HepG2 (cell line): ENCODE measurements at regions not wholly inside any gene's neighbourhood (a gene's known extent, or its start where the extent isn't known, plus 50 kb on each side); places are given as distances from the start of the nearest gene placed in this dataset.

Experiments
- AFF4 ChIP-seq: sonication (generic); formaldehyde crosslinking; IDR thresholded peaks from 2 replicates; pipeline ENCODE4 v1.4.0; 2020; ENCODE audit warnings: missing genetic modification reagents
- CAMTA2 ChIP-seq: sonication (generic); formaldehyde crosslinking; IDR thresholded peaks from 2 replicates; pipeline ENCODE4 v1.4.0; 2020; ENCODE audit warnings: mild to moderate bottlenecking, missing genetic modification reagents, borderline replicate concordance
- FOSL1 ChIP-seq: sonication (generic); formaldehyde crosslinking; IDR thresholded peaks from 2 replicates; pipeline ENCODE4 v1.9.0; 2021; ENCODE audit warnings: missing genetic modification reagents, borderline replicate concordance
- SRF ChIP-seq: IDR thresholded peaks from 2 replicates; pipeline ENCODE4 v1.6.1; 2011; ENCODE audit warnings: mild to moderate bottlenecking, low read depth, low read length, moderate library complexity
- ZNF652 ChIP-seq: IDR thresholded peaks from 2 replicates; pipeline ENCODE4 v1.6.1; 2016; ENCODE audit warnings: low read depth, borderline replicate concordance
- ZNF850 ChIP-seq: sonication (generic); formaldehyde crosslinking; conservative IDR thresholded peaks from 2 replicates; pipeline ENCODE4 v1.9.0; 2021; ENCODE audit warnings: mild to moderate bottlenecking, missing genetic modification reagents
- ZSCAN29 ChIP-seq: sonication (generic); formaldehyde crosslinking; conservative IDR thresholded peaks from 2 replicates; pipeline ENCODE4 v1.4.0; 2020; ENCODE audit warnings: mild to moderate bottlenecking, missing genetic modification reagents

- no peak for TF ChIP-seq SRF
- no peak for TF ChIP-seq CAMTA2
- no peak for TF ChIP-seq ZNF850 (CRISPR knock-in tag)
- TF ChIP-seq FOSL1: no peak
- TF ChIP-seq ZSCAN29 (CRISPR knock-in tag): no peak
- no peak for TF ChIP-seq AFF4 (CRISPR knock-in tag)
- no peak for TF ChIP-seq ZNF652
These were observed 198.6 kb upstream of the CDH6 start for GRCh38 chr5:30994902-30995301.
